ENCODE measurements at regions not wholly inside any gene's neighbourhood (a gene's known extent, or its start where the extent isn't known, plus 50 kb on each side); places are given as distances from the start of the nearest gene placed in this dataset.
A peak's percentile ranks its signal among the peaks of the same experiment; 100 is the strongest.

GRCh38 chr5:85096421-85096820, 711.7 kb upstream of the EDIL3 start:
- FAIRE-seq (peak; percentile 55), DNase-seq (ENCODE audit: insufficient read length, low spot score) (no peak)
- no peak for TF ChIP-seq POLR2A (IDR thresholded peaks at IDR 0.05; ENCODE audit: low read depth, low read length)

- peak; percentile 41 for FAIRE-seq
- no peak for TF ChIP-seq POLR2A (IDR thresholded peaks at IDR 0.05; ENCODE audit: low read depth, low read length)
- DNase-seq (ENCODE audit: insufficient read length, low spot score): no peak
These were observed 723.8 kb upstream of the EDIL3 start for GRCh38 chr5:85108471-85108870.

GRCh38 chr5:85109616-85110015, 724.9 kb upstream of the EDIL3 start:
- FAIRE-seq (no peak), DNase-seq (ENCODE audit: insufficient read length, low spot score) (no peak)
- TF ChIP-seq POLR2A (IDR thresholded peaks at IDR 0.05; ENCODE audit: low read depth, low read length): no peak

GRCh38 chr5:85132269-85132668, 747.6 kb upstream of the EDIL3 start:
- no peak for FAIRE-seq
- DNase-seq (ENCODE audit: insufficient read length, low spot score): no peak
- no peak for TF ChIP-seq POLR2A (IDR thresholded peaks at IDR 0.05; ENCODE audit: low read depth, low read length)

GRCh38 chr5:85140471-85140870, 755.8 kb upstream of the EDIL3 start:
- no peak for DNase-seq (ENCODE audit: insufficient read length, low spot score)
- no peak for TF ChIP-seq POLR2A (IDR thresholded peaks at IDR 0.05; ENCODE audit: low read depth, low read length)
- FAIRE-seq: no peak

- TF ChIP-seq POLR2A (IDR thresholded peaks at IDR 0.05; ENCODE audit: low read depth, low read length): no peak
- no peak for DNase-seq (ENCODE audit: insufficient read length, low spot score)
- no peak for FAIRE-seq
These were observed 758.5 kb upstream of the EDIL3 start for GRCh38 chr5:85143138-85143537.

- DNase-seq (ENCODE audit: insufficient read length, low spot score): no peak
- no peak for TF ChIP-seq POLR2A (IDR thresholded peaks at IDR 0.05; ENCODE audit: low read depth, low read length)
- no peak for FAIRE-seq
These were observed 764.0 kb upstream of the EDIL3 start for GRCh38 chr5:85148701-85149100.

- no peak for FAIRE-seq
- DNase-seq (ENCODE audit: insufficient read length, low spot score): no peak
- TF ChIP-seq POLR2A (IDR thresholded peaks at IDR 0.05; ENCODE audit: low read depth, low read length): no peak
These were observed 774.7 kb upstream of the EDIL3 start for GRCh38 chr5:85159395-85159794.

GRCh38 chr5:85168474-85168873, 783.8 kb upstream of the EDIL3 start:
- TF ChIP-seq POLR2A (IDR thresholded peaks at IDR 0.05; ENCODE audit: low read depth, low read length): no peak
- no peak for FAIRE-seq

GRCh38 chr5:85170183-85170582, 785.5 kb upstream of the EDIL3 start:
- TF ChIP-seq POLR2A (IDR thresholded peaks at IDR 0.05; ENCODE audit: low read depth, low read length): no peak
- DNase-seq (ENCODE audit: insufficient read length, low spot score) (no peak), FAIRE-seq (no peak)

More at GRCh38 chr5:85168474-85168873, 783.8 kb upstream of the EDIL3 start:
- DNase-seq (ENCODE audit: insufficient read length, low spot score): no peak

- TF ChIP-seq POLR2A (IDR thresholded peaks at IDR 0.05; ENCODE audit: low read depth, low read length): no peak
- DNase-seq (ENCODE audit: insufficient read length, low spot score): no peak
- FAIRE-seq: no peak
These were observed 788.8 kb upstream of the EDIL3 start for GRCh38 chr5:85173469-85173868.

- FAIRE-seq (no peak), DNase-seq (ENCODE audit: insufficient read length, low spot score) (no peak)
- TF ChIP-seq POLR2A (IDR thresholded peaks at IDR 0.05; ENCODE audit: low read depth, low read length): no peak
These were observed 797.7 kb upstream of the EDIL3 start for GRCh38 chr5:85182344-85182743.

- FAIRE-seq (no peak), DNase-seq (ENCODE audit: insufficient read length, low spot score) (no peak)
- TF ChIP-seq POLR2A (IDR thresholded peaks at IDR 0.05; ENCODE audit: low read depth, low read length): no peak
These were observed 819.6 kb upstream of the EDIL3 start for GRCh38 chr5:85204289-85204688.

GRCh38 chr5:85205430-85205829, 820.8 kb upstream of the EDIL3 start:
- DNase-seq (ENCODE audit: insufficient read length, low spot score) (no peak), FAIRE-seq (no peak)
- no peak for TF ChIP-seq POLR2A (IDR thresholded peaks at IDR 0.05; ENCODE audit: low read depth, low read length)

GRCh38 chr5:85225388-85225787, 840.7 kb upstream of the EDIL3 start:
- DNase-seq (ENCODE audit: insufficient read length, low spot score) (no peak), FAIRE-seq (no peak)
- no peak for TF ChIP-seq POLR2A (IDR thresholded peaks at IDR 0.05; ENCODE audit: low read depth, low read length)

GRCh38 chr5:85249204-85249603, 864.5 kb upstream of the EDIL3 start:
- no peak for DNase-seq (ENCODE audit: insufficient read length, low spot score)
- no peak for TF ChIP-seq POLR2A (IDR thresholded peaks at IDR 0.05; ENCODE audit: low read depth, low read length)

More at GRCh38 chr5:85249204-85249603, 864.5 kb upstream of the EDIL3 start:
- no peak for FAIRE-seq

Data from H54 (cell line).